GM12878 (cell line): ENCODE measurements at regions not wholly inside any gene's neighbourhood (a gene's known extent, or its start where the extent isn't known, plus 50 kb on each side); places are given as distances from the start of the nearest gene placed in this dataset.

Source experiments
- BACH1 ChIP-seq: fragments of 450-650 bp; IDR thresholded peaks from 2 replicates; pipeline ENCODE4 v1.6.1; 2017; ENCODE audit warnings: mild to moderate bottlenecking, borderline replicate concordance
- CTCF ChIP-seq, 3 experiments: IDR thresholded peaks in 2 of 3; conservative IDR thresholded peaks in 1 of 3; 2 replicates each; pipeline ENCODE4 v1.5.1; 2011; ENCODE audit warnings: low read depth in 3 of 3, low read length in 3 of 3, mild to moderate bottlenecking in 3 of 3, control low read depth in 2 of 3, moderate library complexity in 2 of 3, inconsistent platforms in 1 of 3, mixed read lengths in 1 of 3; ENCODE audit not compliant: control insufficient read depth in 2 of 3, insufficient read depth in 1 of 3; ENCODE audit errors: extremely low read depth in 1 of 3
- ETV6 ChIP-seq, 2 experiments: fragments of 450-650 bp in 1 of 2; IDR thresholded peaks in 1 of 2; conservative IDR thresholded peaks in 1 of 2; 2 replicates each; pipeline ENCODE4 v1.6.1; 2014; ENCODE audit warnings: antibody characterized with exemption in 1 of 2, borderline replicate concordance in 1 of 2, low read depth in 1 of 2, mild to moderate bottlenecking in 1 of 2, moderate library complexity in 1 of 2
- MAX ChIP-seq: IDR thresholded peaks from 2 replicates; pipeline ENCODE4 v1.6.1; 2012; ENCODE audit warnings: low read depth, low read length, improper control_type of control experiment
- NFYB ChIP-seq: IDR thresholded peaks from 2 replicates; pipeline ENCODE4 v1.6.1; 2011; ENCODE audit warnings: low read depth, mild to moderate bottlenecking, low read length, improper control_type of control experiment, moderate library complexity; ENCODE audit not compliant: insufficient read depth
- POLR2A ChIP-seq: IDR thresholded peaks from 2 replicates; pipeline ENCODE4 v1.6.1; 2011; ENCODE audit warnings: low read depth, mild to moderate bottlenecking, low read length
- POLR2AphosphoS5 ChIP-seq: IDR thresholded peaks from 2 replicates; pipeline ENCODE4 v1.6.1; 2011; ENCODE audit warnings: mild to moderate bottlenecking, low read length, inconsistent platforms
- RAD21 ChIP-seq: IDR thresholded peaks from 2 replicates; pipeline ENCODE4 v1.6.1; 2011; ENCODE audit warnings: mild to moderate bottlenecking, low read depth, low read length, moderate library complexity; ENCODE audit not compliant: insufficient read depth
- RUNX3 ChIP-seq: IDR thresholded peaks from 2 replicates; pipeline ENCODE4 v1.6.1; 2012; ENCODE audit warnings: low read length, inconsistent platforms
- SMC3 ChIP-seq: IDR thresholded peaks from 2 replicates; pipeline ENCODE4 v1.6.1; 2011; ENCODE audit warnings: low read length, improper control_type of control experiment, borderline replicate concordance
- USF2 ChIP-seq: IDR thresholded peaks from 2 replicates; pipeline ENCODE4 v1.6.1; 2011; ENCODE audit warnings: low read depth, low read length, improper control_type of control experiment, borderline replicate concordance

- TF ChIP-seq POLR2A (no peak), MAX (no peak), RAD21 (no peak), NFYB (no peak), CTCF (IDR thresholded peaks at IDR 0.05 in 2 of 3, conservative IDR thresholded peaks at IDR 0.05 in 1 of 3; ENCODE audit: control insufficient read depth in 2 of 3, extremely low read depth in 1 of 3, insufficient read depth in 1 of 3, low read depth in 3 of 3, low read length in 3 of 3) (no peak), POLR2AphosphoS5 (no peak), RUNX3 (no peak), BACH1 (no peak), ETV6 (conservative IDR thresholded peaks at IDR 0.05 in 1 of 2, IDR thresholded peaks at IDR 0.05 in 1 of 2; ENCODE audit: borderline replicate concordance in 1 of 2, low read depth in 1 of 2) (no peak), USF2 (no peak), SMC3 (no peak)
Measured at GRCh38 chrX:74090049-74090448, 213.9 kb upstream of the ZCCHC13 start.
